ENCODE measurements at regions not wholly inside any gene's neighbourhood (a gene's known extent, or its start where the extent isn't known, plus 50 kb on each side); places are given as distances from the start of the nearest gene placed in this dataset.
A peak's percentile ranks its signal among the peaks of the same experiment; 100 is the strongest.

DNA sequence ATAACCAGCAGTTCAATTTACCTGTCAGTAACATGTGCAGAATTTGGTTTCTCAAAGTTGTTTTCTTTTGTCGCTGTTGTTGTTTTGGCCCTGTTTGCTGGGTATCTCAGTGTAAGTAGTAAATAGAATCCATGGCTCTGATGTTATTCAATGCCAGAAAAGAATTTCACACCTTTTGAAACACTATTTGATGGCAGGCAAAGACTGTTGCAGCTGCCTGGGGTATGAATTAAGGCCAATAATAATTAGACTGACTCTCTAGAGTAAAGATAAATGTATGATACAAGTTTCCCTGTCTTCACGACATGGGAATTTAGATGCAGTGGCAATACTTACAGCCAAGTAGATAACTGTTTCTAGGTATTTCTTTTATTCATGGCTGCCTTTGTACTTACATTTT is 281.4 kb downstream of the CD83 start:
- CTCF ChIA-PET = no interaction called here
- POLR2A ChIA-PET = no interaction called here
- no peaks in the 10 kb centered on the region for H3K36me3 ChIP-seq (ENCODE audit: control insufficient read depth in 2 of 2, insufficient read depth in 1 of 2, low read length in 2 of 2)
- no peaks in the 10 kb centered on the region for H3K4me1 ChIP-seq (ENCODE audit: control insufficient read depth, insufficient read depth, low read length)
- no peak for TF ChIP-seq ZNF155 (tag by site-specific recombination; IDR thresholded peaks at IDR 0.05)
- TF ChIP-seq ZBTB21 (tag by site-specific recombination; IDR thresholded peaks at IDR 0.05) = no peak
- TF ChIP-seq, protein P1, sequence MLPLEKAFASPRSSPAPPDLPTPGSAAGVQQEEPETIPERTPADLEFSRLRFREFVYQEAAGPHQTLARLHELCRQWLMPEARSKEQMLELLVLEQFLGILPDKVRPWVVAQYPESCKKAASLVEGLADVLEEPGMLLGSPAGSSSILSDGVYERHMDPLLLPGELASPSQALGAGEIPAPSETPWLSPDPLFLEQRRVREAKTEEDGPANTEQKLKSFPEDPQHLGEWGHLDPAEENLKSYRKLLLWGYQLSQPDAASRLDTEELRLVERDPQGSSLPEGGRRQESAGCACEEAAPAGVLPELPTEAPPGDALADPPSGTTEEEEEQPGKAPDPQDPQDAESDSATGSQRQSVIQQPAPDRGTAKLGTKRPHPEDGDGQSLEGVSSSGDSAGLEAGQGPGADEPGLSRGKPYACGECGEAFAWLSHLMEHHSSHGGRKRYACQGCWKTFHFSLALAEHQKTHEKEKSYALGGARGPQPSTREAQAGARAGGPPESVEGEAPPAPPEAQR (tag by site-specific recombination; IDR thresholded peaks at IDR 0.05) = no peak
- H3K27ac ChIP-seq (ENCODE audit: extremely low read depth, low read depth, low read length) = no peak overlapping the region
- no peak overlapping the region for H3K4me3 ChIP-seq (ENCODE audit: low read depth, low read length)
- H3K9me3 ChIP-seq (ENCODE audit: control insufficient read depth, insufficient read depth, low read depth, low read length) = no peaks in the 10 kb centered on the region

GRCh38 chr6:14399635-14400034 is 282.1 kb downstream of the CD83 start:
- Histone ChIP-seq H3K4me3 (ENCODE audit: low read depth, low read length) (no peak overlapping the region), H3K36me3 (ENCODE audit: control insufficient read depth in 2 of 2, insufficient read depth in 1 of 2, low read length in 2 of 2) (no peaks in the 10 kb centered on the region), H3K9me3 (ENCODE audit: control insufficient read depth, insufficient read depth, low read depth, low read length) (no peaks in the 10 kb centered on the region), H3K27ac (ENCODE audit: extremely low read depth, low read depth, low read length) (no peak overlapping the region), H3K4me1 (ENCODE audit: control insufficient read depth, insufficient read depth, low read length) (no peaks in the 10 kb centered on the region)
- TF ChIP-seq REST (tag by site-specific recombination; IDR thresholded peaks at IDR 0.05) (peak; percentile 50; the same call in 1 of the 2 replicates), ZBTB20 (tag by site-specific recombination; IDR thresholded peaks at IDR 0.05) (no peak)
- ChIA-PET CTCF (interaction anchor here (0.6 kb wide), 1 partner anchor 334 kb away, joined by 6 read pairs; no protein-coding TSS in a partner anchor), POLR2A (no interaction called here)

- H3K9me3 ChIP-seq (ENCODE audit: control insufficient read depth, insufficient read depth, low read depth, low read length) = no peaks in the 10 kb centered on the region
- CTCF ChIA-PET = interaction anchor here (0.8 kb wide), 1 partner anchor 45 kb away, joined by 3 read pairs; no protein-coding TSS in a partner anchor
- no peak overlapping the region for H3K27ac ChIP-seq (ENCODE audit: extremely low read depth, low read depth, low read length)
- TF ChIP-seq ZNF155 (tag by site-specific recombination; IDR thresholded peaks at IDR 0.05) = no peak
- no peak for TF ChIP-seq ZNF843 (tag by site-specific recombination; IDR thresholded peaks at IDR 0.05)
- no peak for TF ChIP-seq ZNF19 (tag by site-specific recombination; IDR thresholded peaks at IDR 0.05; ENCODE audit: low read depth)
- no peak for TF ChIP-seq ZNF114 (tag by site-specific recombination; IDR thresholded peaks at IDR 0.05)
- no peak for TF ChIP-seq IKZF3 (tag by site-specific recombination; IDR thresholded peaks at IDR 0.05)
- TF ChIP-seq HIC1 (tag by site-specific recombination; IDR thresholded peaks at IDR 0.05) = no peak
- no peak for TF ChIP-seq ZNF707 (tag by site-specific recombination; IDR thresholded peaks at IDR 0.05)
- no peak for TF ChIP-seq ZNF624 (tag by site-specific recombination; IDR thresholded peaks at IDR 0.05)
- no peak for TF ChIP-seq ZNF830 (tag by site-specific recombination; IDR thresholded peaks at IDR 0.05; ENCODE audit: low read depth)
- TF ChIP-seq ZNF555 (tag by site-specific recombination; conservative IDR thresholded peaks at IDR 0.05) = no peak
- no peak for TF ChIP-seq HOXC10 (CRISPR knock-in tag; IDR thresholded peaks at IDR 0.05)
- H3K36me3 ChIP-seq (ENCODE audit: control insufficient read depth in 2 of 2, insufficient read depth in 1 of 2, low read length in 2 of 2) = no peaks in the 10 kb centered on the region
- H3K4me1 ChIP-seq (ENCODE audit: control insufficient read depth, insufficient read depth, low read length) = no peaks in the 10 kb centered on the region
- POLR2A ChIA-PET = no interaction called here
- no peak overlapping the region for H3K4me3 ChIP-seq (ENCODE audit: low read depth, low read length)
These were observed 283.7 kb downstream of the CD83 start for GRCh38 chr6:14401246-14401645.
